HG03064 (cell line): ENCODE measurements at regions not wholly inside any gene's neighbourhood (a gene's known extent, or its start where the extent isn't known, plus 50 kb on each side); places are given as distances from the start of the nearest gene placed in this dataset.

Experiments used
- ATAC-seq: cut with Tn5 transposase; IDR thresholded peaks from one replicate; pipeline ENCODE4 v1.9.1; 2021; ENCODE audit warnings: low read depth; ENCODE audit not compliant: unreplicated experiment

DNA sequence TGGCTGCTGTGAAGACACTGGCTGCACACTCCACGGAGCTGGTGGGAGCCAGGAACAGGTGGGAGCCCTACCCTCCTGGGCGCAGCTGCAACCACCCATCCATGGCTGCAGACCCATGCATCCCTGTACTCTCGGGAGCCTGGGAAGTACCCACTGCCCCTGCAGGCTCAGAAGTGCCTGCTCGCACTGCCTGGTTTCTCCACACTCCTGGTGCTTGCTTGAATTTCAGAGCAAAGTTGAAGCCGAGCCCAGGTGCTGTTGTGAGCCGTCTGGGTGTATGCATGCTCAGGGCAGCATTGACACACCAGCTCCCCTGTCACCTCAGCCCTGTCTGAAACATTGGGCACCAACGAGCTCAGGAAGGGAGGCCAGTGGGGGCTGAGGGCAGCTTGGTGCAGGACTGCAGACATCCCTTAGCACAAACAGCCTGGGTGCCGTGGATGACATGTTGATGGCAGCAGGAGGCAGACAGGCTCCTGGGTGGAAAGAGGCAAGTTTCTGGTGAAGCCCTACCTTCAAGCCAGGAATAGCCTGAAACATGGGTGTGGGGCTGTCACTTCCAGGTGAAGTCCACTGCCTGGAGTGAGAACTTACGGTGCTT is 585.9 kb downstream of the PCDH18 start:
- no peak for ATAC-seq

- ATAC-seq, result no peak
These were observed 592.5 kb downstream of the PCDH18 start for GRCh38 chr4:136939781-136940180.

GRCh38 chr4:136935871-136936270 is 596.4 kb downstream of the PCDH18 start:
- no peak for ATAC-seq

DNA sequence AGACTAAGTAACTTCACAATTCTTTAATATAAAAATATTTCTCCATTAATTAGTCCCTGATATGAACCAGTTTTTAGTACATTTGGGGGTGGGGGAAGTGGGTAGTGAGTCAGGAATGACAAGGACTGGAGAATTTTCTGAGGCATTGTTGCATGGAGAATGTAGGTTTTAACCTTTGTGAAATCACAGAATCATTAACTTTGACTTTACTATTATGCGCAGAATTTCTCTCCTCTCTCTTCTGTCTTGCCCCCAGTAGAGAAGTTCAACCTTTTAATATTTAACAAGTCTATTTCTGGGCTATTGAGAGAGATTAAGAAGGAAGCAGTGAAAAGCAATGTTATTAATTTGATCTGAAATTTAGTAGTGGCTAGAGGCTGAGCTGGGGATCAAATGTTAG is 597.0 kb downstream of the PCDH18 start:
- ATAC-seq, result no peak

DNA sequence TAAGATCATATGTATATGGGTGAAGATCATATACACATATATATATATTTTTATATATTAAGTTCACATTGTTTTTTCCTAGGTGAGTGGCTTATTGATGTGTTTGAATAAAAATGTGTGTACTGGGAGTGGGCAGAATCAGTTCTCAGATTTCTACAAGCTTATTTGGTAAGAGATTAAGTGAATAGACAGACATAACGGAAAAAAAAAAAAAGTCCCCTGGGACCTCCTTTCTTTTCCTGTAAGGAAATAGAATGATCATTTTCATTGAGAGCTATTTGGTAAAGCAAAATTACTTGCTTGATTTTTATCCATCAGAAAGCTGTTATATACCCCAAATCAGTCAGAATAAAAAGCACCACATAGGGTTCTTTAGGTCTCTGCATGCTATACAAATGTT is 597.7 kb downstream of the PCDH18 start:
- no peak for ATAC-seq

GRCh38 chr4:136931781-136932180 is 600.5 kb downstream of the PCDH18 start:
- no peak for ATAC-seq

- no peak for ATAC-seq
These were observed 603.3 kb downstream of the PCDH18 start for GRCh38 chr4:136928957-136929411.

- no peak for ATAC-seq
These were observed 605.1 kb downstream of the PCDH18 start for GRCh38 chr4:136927172-136927571.

DNA sequence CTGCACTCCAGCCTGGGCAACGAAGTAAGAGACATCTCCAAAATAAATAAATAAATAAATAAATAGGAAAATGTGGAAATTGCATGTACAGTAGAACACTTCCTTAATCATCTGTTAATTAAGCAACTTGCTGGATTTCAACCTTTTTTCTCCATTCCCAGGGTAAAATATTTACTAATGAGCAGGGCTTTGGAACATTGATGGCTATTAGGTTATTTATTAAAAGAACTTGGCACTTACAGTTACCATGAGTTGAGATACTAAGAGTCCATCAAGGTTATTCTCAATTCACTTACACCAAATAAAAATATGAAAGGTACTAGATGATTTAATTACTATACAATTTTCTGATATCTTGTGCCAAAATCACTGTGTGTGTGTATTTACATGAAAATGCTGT is 607.1 kb downstream of the PCDH18 start:
- ATAC-seq, result no peak

- no peak for ATAC-seq
These were observed 610.2 kb downstream of the PCDH18 start for GRCh38 chr4:136922066-136922465.

- no peak for ATAC-seq
These were observed 612.0 kb downstream of the PCDH18 start for GRCh38 chr4:136920092-136920881.

DNA sequence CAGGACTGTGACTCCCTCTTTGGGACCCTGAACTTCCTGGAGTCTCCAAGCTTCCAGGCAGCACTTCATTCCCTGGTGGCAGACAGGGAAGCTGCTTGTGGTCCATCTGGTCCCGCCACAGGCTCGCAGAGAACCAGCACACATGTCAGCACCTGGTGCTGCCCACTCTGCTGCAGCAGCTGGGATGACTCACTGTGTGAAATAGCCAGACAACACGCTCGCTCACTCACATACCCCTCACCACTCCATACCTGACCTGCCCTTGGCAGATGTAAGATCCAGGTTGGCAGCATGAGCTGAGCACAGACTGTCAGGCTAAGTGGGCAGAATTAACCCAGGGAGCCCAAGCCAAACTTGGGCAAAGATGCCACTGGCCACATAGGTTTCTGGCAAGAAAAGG is 613.5 kb downstream of the PCDH18 start:
- no peak for ATAC-seq

DNA sequence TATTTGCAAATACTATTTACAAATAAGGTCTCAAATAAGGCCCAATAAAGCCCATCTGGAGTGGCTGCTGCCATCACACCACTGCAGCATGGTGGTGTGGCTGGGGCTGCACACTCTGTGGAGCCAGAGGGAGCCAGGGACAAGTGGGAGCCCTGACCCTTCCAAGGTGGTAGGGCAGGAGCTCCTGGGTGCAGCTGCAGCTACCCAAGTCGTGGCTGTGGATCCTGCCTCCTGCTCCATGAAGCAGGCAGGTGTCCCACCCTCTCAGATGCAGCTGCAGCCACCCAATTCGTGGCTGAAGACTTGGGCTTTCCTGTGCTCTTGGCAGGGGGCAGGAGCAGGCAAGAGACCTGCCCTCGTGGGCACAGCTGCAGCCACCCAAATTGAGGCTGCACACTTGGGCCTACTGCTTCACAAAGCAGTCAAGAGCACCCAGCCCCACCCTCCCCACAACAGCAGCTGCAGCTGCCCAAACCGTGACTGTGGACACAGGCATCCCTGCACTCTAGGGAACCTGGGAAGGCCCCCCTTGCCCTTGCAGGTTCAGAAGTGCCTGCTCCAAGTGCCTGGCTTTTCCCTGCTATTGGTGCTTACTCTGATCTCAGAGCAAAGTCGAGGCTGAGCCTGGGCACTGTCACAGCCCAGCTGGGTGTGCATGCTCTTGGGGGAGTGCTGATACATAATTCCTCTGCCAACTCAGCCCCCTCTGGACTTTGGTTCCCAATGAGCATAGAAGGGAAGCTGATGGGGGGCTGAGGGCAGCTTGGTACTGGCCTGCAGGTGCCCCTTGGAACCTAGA is 614.8 kb downstream of the PCDH18 start:
- no peak for ATAC-seq

GRCh38 chr4:136909626-136910025 is 622.7 kb downstream of the PCDH18 start:
- no peak for ATAC-seq

- ATAC-seq, result no peak
These were observed 624.2 kb downstream of the PCDH18 start for GRCh38 chr4:136908122-136908521.

DNA sequence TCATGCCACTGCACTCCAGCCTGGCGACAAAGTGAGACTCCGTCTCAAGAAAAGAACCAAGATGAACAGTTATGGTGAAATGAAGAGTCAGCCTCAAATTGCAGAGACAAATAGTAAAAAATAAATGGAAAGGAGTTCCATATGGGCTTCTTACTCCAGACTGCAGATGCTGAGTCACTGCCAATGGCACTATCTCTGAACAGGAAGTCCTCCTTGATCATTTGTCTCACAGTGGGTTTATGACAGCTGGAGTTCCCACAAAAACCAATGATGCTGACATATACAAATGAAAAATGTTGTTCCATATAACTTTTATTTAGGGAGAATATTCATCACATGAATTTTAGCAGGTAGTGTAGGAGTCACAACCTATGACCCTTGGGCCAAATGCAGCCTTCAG is 631.6 kb downstream of the PCDH18 start:
- no peak for ATAC-seq

DNA sequence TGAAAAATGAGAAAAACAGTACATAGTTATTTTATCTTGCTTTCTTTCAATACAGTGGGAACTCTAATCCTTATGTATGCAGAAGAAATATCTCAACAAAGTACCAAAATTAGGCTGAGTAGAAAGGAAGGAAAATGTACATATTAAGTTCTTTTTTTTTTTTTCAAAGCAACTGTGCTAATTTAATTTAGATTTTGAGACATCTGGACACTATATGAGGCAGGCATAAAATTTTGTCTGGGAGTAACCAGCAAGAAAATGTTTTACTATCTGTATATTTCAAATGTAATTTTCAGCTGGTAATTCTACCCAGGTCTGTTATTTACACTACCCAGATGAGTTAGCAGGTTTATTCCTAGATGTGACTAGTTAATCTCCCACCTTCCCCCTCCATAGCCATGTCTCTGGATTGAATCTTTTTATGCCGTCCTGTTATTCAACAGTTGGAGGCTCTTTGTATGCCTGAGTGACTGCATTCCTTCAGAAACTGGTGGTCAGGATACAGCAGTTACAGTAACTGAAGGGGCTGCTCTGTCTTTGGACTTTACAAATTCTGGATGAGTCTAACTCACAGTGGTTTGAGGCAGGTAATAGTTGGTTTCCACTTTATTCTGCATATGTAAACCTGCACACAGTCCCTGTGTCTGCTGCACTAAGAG is 633.6 kb downstream of the PCDH18 start:
- ATAC-seq, result no peak

- no peak for ATAC-seq
These were observed 638.7 kb downstream of the PCDH18 start for GRCh38 chr4:136893573-136893972.

- ATAC-seq, result no peak
These were observed 650.6 kb downstream of the PCDH18 start for GRCh38 chr4:136881666-136882065.

DNA sequence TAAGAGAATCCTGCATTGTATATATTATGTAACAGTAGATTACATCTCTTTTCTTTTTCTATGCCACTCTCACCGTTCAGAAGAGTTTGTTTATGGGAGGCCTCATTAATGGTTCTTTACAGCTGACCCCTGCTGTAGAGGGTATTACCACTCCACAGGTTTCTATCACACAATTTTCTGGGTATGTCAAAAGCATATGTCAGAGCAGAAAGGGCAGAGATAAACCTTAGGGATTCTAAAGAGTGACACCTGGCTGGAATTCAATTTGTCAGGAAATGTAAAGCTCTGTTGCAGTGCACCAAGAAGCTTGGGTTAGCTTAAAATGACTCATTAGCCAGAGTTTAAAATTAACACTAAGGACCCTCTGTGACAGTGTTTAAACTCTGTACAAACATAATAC is 658.7 kb downstream of the PCDH18 start:
- ATAC-seq, result no peak

DNA sequence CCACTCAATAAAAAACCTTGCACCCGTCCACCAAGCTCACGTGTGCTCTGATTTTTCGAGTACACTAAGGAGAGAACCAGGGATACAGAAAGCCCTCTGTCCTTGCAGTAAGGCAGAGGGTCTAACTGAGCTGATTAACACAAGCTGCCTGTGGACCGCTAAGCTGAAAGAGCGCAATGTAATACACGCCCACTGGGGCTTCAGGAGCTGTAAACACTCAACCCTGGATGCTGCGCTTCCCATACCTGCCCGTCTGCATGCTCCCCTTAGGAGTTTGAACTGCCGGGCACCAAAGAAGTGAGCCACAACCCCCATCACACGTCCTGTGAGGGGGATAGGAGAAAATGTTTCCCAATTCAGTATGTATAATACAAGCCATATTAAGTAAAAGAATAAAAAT is 664.8 kb downstream of the PCDH18 start:
- no peak for ATAC-seq
